Common myeloid progenitor, CD34-positive (primary cell): ENCODE measurements at regions not wholly inside any gene's neighbourhood (a gene's known extent, or its start where the extent isn't known, plus 50 kb on each side); places are given as distances from the start of the nearest gene placed in this dataset.
"Not testable (repeated sequence)": the region's sequence is repeated elsewhere in the genome, so short reads cannot be mapped to it uniquely, and the experiment has no call there.

Experiments used
- CTCF ChIA-PET: fragments of 350-600 bp; sonication (Branson Sonifier 250); formaldehyde crosslinking; loops from one replicate; lab custom pipeline; 2021; ENCODE audit warnings: antibody characterized with exemption; lab: Charles Lee
- POLR2A ChIA-PET: fragments of 350-600 bp; sonication (Branson Sonifier 250); formaldehyde crosslinking; loops from one replicate; lab custom pipeline; 2021; ENCODE audit warnings: antibody characterized with exemption; lab: Charles Lee
- DNase-seq, 3 donors: peaks; one replicate each; pipeline versions ENCODE4 v3.0.0 to v3.0.0-alpha.2; 2013
- H3K27ac ChIP-seq, 2 experiments: 1 replicate in 1 of 2; 2 replicates in 1 of 2; pipeline ENCODE4 v1.7.0; 2013; ENCODE audit warnings: inconsistent platforms in 2 of 2, low read length in 2 of 2, mild to moderate bottlenecking in 2 of 2, low read depth in 1 of 2, moderate library complexity in 1 of 2; ENCODE audit not compliant: severe bottlenecking in 2 of 2, insufficient read depth in 1 of 2, poor library complexity in 1 of 2
- H3K27me3 ChIP-seq, 5 experiments: replicated peaks in 2 of 5; 1 replicate in 3 of 5; 2 replicates in 2 of 5; pipeline versions ENCODE4 v1.6.1 to v1.7.0; 2013; ENCODE audit warnings: low read length in 4 of 5, mild to moderate bottlenecking in 2 of 5, moderate library complexity in 2 of 5, inconsistent platforms in 1 of 5; ENCODE audit not compliant: insufficient read depth in 5 of 5, control insufficient read depth in 4 of 5
- H3K36me3 ChIP-seq, 4 experiments: 1 replicate in 2 of 4; 2 replicates in 2 of 4; pipeline versions ENCODE4 v1.6.1 to v1.7.0; 2013; ENCODE audit warnings: low read length in 3 of 4, control low read depth in 1 of 4, mild to moderate bottlenecking in 1 of 4; ENCODE audit not compliant: control insufficient read depth in 4 of 4, insufficient read depth in 4 of 4
- H3K4me1 ChIP-seq, 4 experiments: 1 replicate in 3 of 4; 2 replicates in 1 of 4; pipeline versions ENCODE4 v1.6.1 to v1.7.1; 2013; ENCODE audit warnings: low read length in 3 of 4, mild to moderate bottlenecking in 3 of 4, control low read depth in 1 of 4, inconsistent platforms in 1 of 4, moderate library complexity in 1 of 4; ENCODE audit not compliant: control insufficient read depth in 4 of 4, insufficient read depth in 4 of 4; ENCODE audit errors: control extremely low read depth in 1 of 4
- H3K4me3 ChIP-seq, 7 experiments: 1 replicate in 4 of 7; 2 replicates in 3 of 7; pipeline versions ENCODE4 v1.5.1 to v1.7.0; 2013; ENCODE audit warnings: mild to moderate bottlenecking in 7 of 7, low read length in 6 of 7, moderate library complexity in 6 of 7, inconsistent platforms in 2 of 7, low read depth in 2 of 7, control low read depth in 1 of 7; ENCODE audit not compliant: insufficient read depth in 4 of 7, control insufficient read depth in 1 of 7; ENCODE audit errors: extremely low read depth in 1 of 7
- H3K9me3 ChIP-seq, 5 experiments: 1 replicate in 4 of 5; 2 replicates in 1 of 5; pipeline versions ENCODE4 v1.6.1 to v1.7.1; 2013; ENCODE audit warnings: low read length in 4 of 5, mild to moderate bottlenecking in 2 of 5, inconsistent platforms in 1 of 5, low read depth in 1 of 5, moderate library complexity in 1 of 5; ENCODE audit not compliant: control insufficient read depth in 4 of 5, insufficient read depth in 2 of 5; ENCODE audit errors: control extremely low read depth in 1 of 5
- WGBS: methylation state at CpG from one replicate; pipeline ENCODE4 v1.1.5; 2013; ENCODE audit not compliant: insufficient coverage; 5-methylcytosine and 5-hydroxymethylcytosine counted together

GRCh38 chr18:60898111-60898510, 435.1 kb upstream of the CDH20 start:
- no peaks in the 10 kb centered on the region for H3K4me1 ChIP-seq
- ChIA-PET CTCF (no interaction called here), POLR2A (no interaction called here)
- DNase-seq, result no peak
- H3K27ac ChIP-seq, result no peak overlapping the region
- H3K9me3 ChIP-seq, result no peaks in the 10 kb centered on the region
- no peaks in the 10 kb centered on the region for H3K27me3 ChIP-seq
- H3K36me3 ChIP-seq, result no peaks in the 10 kb centered on the region
- no peak overlapping the region for H3K4me3 ChIP-seq
- 93% methylated on average over 2 of the region's 4 CpGs for WGBS

- Histone ChIP-seq H3K9me3 (no peaks in the 10 kb centered on the region), H3K27ac (no peak overlapping the region), H3K27me3 (no peaks in the 10 kb centered on the region), H3K4me1 (no peaks in the 10 kb centered on the region), H3K4me3 (no peak overlapping the region), H3K36me3 (no peaks in the 10 kb centered on the region)
- DNase-seq, result no peak
- 0% methylated on average over 2 of the region's 3 CpGs for WGBS
- ChIA-PET CTCF (no interaction called here), POLR2A (no interaction called here)
These were observed 427.5 kb upstream of the CDH20 start for GRCh38 chr18:60905699-60906098.

GRCh38 chr18:60910534-60910933, 422.7 kb upstream of the CDH20 start:
- H3K27ac ChIP-seq, result no peak overlapping the region
- no peak for DNase-seq
- no peaks in the 10 kb centered on the region for H3K9me3 ChIP-seq
- H3K4me1 ChIP-seq, result no peaks in the 10 kb centered on the region
- H3K27me3 ChIP-seq, result no peaks in the 10 kb centered on the region
- no peaks in the 10 kb centered on the region for H3K36me3 ChIP-seq
- no peak overlapping the region for H3K4me3 ChIP-seq
- ChIA-PET POLR2A (no interaction called here), CTCF (no interaction called here)

- Histone ChIP-seq H3K27ac (no peak overlapping the region), H3K4me1 (no peaks in the 10 kb centered on the region), H3K4me3 (no peak overlapping the region), H3K36me3 (no peaks in the 10 kb centered on the region), H3K9me3 (no peaks in the 10 kb centered on the region), H3K27me3 (no peaks in the 10 kb centered on the region)
- POLR2A ChIA-PET, result no interaction called here
- WGBS, result 100% methylated on average over 1 of the region's 2 CpGs
- DNase-seq, result no peak
- CTCF ChIA-PET, result no interaction called here
These were observed 421.7 kb upstream of the CDH20 start for GRCh38 chr18:60911504-60911903.

- CTCF ChIA-PET, result no interaction called here
- no CpG with 5 or more reads among the region's 2 CpGs for WGBS
- H3K9me3 ChIP-seq, result no peaks in the 10 kb centered on the region
These were observed 418.1 kb upstream of the CDH20 start for GRCh38 chr18:60915160-60915559.

GRCh38 chr18:60918862-60919261, 414.4 kb upstream of the CDH20 start:
- H3K27ac ChIP-seq, H3K9me3 ChIP-seq, H3K4me1 ChIP-seq, DNase-seq, H3K27me3 ChIP-seq, H3K4me3 ChIP-seq, CTCF ChIA-PET, H3K36me3 ChIP-seq, POLR2A ChIA-PET: not testable (repeated sequence)
- no CpG with 5 or more reads among the region's 4 CpGs for WGBS

More at GRCh38 chr18:60915160-60915559, 418.1 kb upstream of the CDH20 start:
- Histone ChIP-seq H3K4me1 (no peaks in the 10 kb centered on the region), H3K36me3 (no peaks in the 10 kb centered on the region), H3K27me3 (no peaks in the 10 kb centered on the region), H3K4me3 (no peak overlapping the region), H3K27ac (no peak overlapping the region)
- DNase-seq, result no peak
- POLR2A ChIA-PET, result no interaction called here

- Histone ChIP-seq H3K4me3 (no peak overlapping the region), H3K27me3 (no peaks in the 10 kb centered on the region), H3K9me3 (peaks cover 0 to 2% (median 0%) of the 10 kb centered on the region in 5 experiments), H3K36me3 (no peaks in the 10 kb centered on the region), H3K4me1 (no peaks in the 10 kb centered on the region), H3K27ac (no peak overlapping the region)
- POLR2A ChIA-PET, result no interaction called here
- WGBS, result 95% methylated on average over 8 of the region's 8 CpGs
- DNase-seq, result no peak
- CTCF ChIA-PET, result no interaction called here
These were observed 407.3 kb upstream of the CDH20 start for GRCh38 chr18:60925892-60926291.
